GM18873 (cell line): ENCODE measurements at regions not wholly inside any gene's neighbourhood (a gene's known extent, or its start where the extent isn't known, plus 50 kb on each side); places are given as distances from the start of the nearest gene placed in this dataset.

Experiments used
- ATAC-seq: cut with Tn5 transposase; IDR thresholded peaks from one replicate; pipeline ENCODE4 v1.9.1; 2021; ENCODE audit warnings: mild to moderate bottlenecking, moderate library complexity, moderate number of reproducible peaks; ENCODE audit not compliant: unreplicated experiment, low FRiP score

DNA sequence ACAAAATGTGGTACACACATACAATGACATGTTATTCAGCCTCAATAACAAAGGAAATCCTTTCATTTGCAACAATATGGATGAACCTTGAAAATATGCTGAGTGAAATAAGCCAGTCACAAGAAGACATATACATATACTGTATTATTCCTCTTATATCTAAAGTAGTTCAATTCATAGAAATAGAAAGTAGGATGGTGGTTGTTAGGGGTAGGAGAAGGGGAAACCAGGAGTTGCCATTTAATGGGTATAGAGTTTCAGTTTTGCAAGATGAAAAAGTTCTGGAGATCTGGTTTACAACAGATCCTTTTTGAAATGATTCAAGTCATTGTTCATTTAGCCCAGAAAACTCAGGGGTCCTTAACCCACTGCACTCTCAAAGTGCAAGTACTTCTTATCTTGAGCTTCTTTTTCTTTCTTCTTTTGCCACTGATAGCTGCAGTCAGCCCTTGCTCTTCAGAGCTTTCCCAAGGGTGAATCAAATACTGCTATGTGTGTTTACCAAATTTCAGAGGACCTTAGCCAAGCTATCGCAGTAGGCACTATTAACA is 208.0 kb upstream of the EOMES start:
- no peak for ATAC-seq

DNA sequence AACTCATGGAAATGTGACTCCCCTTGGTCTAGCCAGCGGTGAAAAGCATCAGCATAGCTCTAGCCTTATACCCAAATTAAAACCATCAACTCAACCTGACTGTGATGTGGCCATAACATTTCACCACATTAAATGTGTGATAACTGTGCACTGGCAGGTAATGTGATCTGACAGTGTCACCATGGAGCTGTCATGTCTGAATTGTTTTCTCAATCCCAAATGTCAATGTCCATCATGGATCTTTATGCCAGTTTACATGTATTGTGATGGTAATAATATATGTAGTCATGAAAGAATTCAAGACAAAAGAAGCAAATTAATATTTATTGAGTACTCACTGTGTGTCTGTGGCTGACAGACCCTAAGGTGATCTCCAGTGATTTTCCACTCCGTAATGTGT is 213.4 kb upstream of the EOMES start:
- ATAC-seq: no peak

DNA sequence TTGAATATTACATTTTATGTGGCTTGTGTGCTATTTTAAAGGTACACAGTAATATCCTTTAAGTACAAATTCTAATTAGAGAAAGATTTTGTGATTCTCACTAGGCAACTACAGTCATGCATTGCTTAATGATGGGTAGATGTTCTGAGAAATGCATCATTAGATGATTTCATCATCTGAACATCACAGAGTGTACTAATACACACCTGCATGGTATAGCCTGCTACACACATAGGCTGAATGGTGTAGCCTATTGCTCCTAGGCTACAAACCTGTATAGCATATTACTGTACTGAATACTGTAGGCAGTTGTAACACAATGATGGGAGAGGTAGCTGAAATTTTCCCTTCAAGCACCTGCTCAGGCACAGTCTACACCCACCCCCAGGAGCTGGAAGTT is 217.4 kb upstream of the EOMES start:
- no peak for ATAC-seq

DNA sequence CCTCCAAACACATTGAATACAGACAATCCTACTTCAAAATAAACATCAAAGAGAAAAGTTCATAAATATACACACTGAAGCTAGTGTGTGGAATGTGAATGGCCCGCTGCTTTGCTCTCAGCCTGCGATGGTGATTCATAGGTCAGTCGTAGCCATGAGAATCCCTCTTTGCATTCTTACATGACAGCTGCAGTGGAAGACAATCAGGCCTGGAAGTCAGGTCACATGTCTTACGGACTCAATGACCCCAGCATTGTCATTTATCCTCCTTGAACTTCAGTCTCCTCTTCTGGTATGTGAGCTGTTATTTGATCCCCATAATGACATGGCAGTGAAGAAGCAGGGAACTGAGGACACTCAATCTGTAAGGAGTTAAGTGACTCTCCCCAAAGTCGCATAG is 217.8 kb upstream of the EOMES start:
- ATAC-seq: no peak

DNA sequence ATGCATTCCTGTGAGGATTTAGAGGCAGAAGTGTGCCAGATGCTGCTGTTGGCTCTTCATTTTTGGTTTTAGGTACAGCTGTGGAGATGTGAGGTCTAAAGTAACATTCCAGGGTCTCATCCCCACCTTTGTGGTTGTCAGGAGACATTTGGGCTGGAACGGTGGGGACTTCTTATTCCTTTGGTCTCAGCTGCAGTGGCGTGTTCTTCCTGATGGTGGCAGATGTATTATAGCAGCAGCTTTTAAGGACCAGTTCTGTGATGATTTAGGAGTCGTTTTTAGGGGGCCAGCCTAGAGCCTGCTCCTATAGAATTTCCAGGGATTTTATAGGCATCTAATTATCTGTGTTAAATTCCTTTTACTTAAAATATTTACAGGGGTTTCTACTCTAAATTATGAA is 221.0 kb upstream of the EOMES start:
- ATAC-seq: no peak

DNA sequence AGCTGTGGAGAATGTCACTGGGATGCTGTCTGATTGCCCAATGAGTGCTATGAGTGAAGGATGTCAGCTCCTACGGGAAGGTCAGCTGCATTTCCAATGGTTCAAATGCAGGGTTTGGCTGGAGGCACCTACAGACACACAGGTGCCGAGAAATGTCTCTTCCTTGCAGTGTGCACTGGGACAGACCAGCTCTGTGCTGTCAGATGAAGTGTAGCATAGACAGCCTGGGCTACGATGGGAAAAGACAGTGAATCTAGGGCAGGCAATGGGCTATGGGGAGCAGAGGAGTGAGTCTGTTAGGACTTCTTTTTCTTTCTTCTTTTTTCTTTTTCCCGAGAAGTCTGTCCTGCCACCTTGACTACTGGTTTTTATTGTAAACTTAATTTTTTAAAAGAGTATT is 223.1 kb upstream of the EOMES start:
- ATAC-seq: no peak

DNA sequence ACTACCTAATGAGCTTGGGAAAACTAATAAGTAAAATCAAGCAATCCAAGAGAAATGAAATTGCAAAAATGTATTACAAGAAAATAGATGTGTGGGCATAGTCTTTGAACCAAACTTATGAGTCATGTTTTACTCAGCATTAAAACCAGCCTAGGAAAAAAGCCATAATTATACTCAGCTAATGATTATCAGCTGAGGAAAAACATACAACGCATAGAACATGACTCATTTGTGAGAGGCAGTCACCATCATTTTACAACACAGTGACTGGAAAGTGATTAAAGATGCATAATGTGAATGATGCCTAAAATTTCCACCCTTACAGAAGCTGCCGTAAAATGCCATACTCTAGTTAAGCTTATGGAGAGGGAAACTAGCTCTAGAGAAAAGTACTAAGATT is 238.0 kb upstream of the EOMES start:
- ATAC-seq: no peak

DNA sequence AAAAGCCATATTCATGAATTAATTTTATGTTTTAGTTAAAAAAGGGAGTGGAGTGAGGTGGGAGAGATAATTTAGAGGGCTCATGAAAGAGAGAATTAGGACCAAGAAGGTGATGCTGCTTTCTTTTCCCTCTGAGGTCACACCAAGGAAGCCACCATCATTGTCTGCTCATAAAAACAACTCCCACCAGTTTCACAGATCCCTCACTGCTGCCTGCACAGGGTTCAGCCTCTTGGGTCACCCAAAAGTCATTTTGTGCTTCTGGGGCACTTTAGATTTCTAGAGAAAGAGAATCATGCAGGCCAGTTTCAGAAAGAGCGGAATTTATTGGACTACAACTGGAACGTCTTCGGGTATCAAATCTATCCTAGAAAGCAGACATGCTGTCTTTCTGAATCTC is 241.4 kb upstream of the EOMES start:
- no peak for ATAC-seq

DNA sequence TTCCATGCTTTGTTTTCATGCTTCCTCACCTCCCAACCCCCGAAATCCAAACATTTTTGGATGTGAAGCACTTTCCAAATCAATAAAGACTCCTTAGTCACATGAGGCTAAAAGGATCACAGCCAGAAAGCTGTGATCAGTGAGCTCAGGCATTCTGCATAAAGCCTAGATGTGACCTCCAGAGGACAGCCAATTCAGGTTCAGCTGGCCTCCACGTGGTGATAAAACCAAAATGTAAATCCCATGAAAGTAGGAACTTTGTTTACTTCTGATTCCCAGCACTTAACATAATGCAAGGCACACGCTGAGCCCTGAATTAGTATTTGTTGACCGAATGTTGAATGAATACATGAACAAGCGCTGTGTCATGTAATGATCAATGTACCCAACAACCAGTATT is 249.5 kb upstream of the EOMES start:
- ATAC-seq: no peak

DNA sequence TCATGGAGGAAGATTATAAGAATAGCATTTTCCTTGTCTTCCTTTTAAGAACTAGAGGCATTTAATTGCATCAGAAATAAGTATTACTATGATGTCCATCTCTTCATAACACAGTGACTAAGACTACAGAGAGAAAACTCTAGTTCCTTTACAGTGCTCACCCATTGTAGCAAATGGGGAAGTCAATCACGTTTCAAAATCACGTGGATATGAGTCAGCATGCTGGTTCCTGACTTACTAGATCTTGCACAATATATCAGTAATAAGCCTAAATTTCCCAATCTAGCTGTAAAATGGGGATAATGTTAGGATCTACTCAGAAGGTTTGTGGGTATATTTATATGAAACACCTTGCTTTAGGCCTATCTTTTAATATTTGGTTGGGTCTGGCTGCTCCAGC is 254.8 kb upstream of the EOMES start:
- ATAC-seq: no peak

DNA sequence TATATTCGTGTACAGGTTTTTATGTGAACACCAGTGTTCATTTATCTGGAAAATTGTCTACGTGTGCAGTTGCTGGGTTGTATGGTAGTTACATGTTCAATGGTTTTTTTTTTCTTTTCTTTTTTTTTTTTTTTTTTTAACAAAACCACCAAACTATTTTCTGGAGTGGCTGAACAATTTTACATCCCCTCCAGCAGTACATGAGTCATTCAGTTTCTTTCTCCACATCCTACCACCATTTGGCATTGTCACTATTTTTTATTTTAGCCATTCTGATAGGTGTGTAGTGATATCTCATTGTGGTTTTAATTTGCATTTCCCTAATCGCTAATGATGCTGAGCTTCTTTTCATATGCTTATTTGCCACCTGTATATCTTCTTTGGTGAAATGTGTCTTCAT is 256.3 kb upstream of the EOMES start:
- ATAC-seq: no peak

DNA sequence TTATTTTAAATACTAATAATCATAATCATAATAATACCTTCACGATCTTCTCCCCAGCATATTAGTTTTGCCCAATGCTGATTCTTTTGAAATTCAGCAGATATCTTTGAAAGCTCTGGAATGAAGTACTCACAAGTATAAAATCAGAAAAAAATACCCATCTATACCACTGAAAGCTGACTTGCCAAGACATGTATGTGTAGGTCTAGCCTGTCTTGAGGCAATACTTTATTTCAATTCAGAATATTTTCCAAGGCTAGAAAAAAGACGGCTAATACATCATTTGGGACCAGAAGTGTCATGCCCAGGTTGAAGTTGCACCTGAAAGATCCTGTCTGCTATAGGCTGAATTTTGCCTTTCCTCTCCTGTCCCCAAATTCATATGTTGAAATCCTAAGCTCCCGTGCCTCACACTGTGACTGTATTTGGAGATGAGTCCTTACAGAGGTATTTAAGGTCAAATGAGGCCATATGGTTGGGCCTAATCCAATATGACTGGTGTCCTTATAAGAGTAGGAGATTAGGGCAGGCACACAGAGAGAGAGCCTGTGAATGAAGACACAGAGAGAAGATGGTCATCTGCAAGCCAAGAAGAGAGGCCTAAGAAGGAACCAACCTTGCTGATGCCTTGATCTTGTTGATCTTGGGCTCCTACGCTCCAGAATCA is 255.9 kb upstream of the CMC1 start:
- no peak for ATAC-seq

DNA sequence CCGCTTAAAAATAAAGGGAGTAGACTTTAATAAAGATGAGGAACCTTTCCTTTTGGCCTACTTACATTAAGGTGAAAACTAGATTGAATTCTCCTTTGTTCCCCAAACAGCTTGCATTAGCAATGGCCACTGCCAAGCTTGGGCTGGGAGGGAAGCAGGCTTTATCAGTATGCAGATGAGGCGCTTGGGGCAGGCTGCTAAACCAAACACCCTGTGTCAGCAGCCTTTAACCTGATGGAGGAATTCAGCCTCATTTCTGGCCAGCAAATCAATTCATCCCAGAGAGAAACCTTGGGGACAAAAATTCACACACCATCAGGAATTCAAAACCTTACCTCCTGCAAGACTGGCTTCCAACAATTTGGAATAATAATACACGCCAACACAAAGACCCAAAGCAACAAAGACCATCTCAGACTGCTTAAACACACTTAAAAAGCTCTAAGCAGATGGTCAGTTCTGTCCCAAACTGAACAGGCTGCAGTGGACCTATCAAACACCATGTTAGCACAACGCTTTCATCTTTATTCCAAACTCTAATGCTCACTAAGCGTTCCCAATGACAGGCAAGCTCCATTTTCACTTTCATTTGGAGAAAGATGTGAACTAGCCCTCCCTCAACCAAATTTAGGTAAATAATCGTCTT is 255.1 kb upstream of the CMC1 start:
- ATAC-seq: no peak

DNA sequence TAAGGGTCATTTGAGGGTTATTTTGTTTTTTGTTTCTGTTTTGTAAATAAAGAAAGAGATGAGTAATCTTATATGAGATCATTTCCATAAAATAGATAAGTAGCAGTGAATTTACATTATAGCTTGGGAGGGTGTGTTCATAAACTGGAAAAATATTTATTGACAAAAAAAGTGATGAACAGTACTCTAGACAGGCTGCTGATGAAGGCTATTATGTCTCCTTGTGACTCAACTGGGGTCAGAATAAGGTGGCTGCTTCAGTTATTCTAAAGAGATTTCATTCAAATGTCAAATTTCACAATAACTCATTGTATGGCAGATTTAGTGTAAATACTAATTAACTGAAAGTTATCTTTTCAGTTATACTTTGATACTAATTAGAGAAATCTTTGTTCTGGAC is 251.1 kb upstream of the CMC1 start:
- ATAC-seq: no peak

DNA sequence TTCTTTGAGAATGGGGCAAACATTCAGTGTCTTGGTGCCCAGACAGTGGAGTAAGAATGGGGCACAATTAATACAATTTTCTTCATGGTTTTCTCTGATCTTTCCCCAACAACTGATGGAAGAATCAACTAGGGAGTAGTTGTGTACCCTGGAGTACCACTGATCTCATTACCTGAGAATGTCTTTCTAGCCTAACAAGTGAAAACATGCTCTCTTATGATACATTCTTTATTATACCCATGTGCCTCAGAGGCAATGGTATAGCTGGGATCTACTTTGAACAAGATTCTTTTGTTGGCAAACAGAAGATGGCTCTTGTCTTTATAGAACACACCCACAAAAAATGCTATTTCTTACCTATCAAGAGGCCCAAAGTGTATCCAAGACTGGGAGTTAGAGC is 250.6 kb upstream of the CMC1 start:
- ATAC-seq: no peak

DNA sequence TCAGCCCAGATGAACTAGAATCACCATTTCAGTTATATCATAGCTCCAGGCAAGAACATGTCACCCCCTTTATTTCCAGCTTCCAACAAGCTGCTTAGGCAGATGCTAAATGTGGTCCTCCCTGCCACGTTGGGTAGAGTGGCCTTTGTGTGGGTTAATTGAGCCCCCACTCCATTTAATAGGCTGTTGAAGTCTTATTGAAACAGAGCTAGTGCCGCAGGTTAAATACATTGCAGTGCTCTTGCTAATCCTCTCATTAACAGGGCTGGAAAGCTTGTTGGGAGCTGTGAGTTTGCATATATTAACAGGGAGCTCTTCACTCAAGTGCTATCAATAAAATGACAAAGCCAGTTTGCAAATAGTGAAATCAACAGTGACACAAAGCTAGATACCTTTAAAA is 248.4 kb upstream of the CMC1 start:
- ATAC-seq: no peak

DNA sequence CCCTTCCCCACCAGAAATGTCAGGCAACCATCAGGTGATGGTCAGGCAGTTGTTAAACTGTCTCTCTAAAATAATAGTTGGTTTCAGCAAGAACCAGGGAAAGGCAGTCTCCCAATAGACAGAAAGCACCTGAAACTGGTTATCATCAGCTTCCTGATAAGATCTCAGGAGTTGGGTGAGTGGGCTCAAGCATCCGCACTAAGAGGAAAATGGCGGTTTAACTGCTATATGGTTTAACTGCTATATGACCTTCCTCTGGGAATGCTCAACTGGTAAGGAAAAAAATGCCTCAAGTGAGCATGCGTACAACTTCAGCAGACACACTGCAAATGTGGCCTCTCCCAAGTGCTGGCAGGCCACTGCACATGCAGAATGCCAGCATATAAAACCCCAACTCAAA is 240.8 kb upstream of the CMC1 start:
- ATAC-seq: no peak

DNA sequence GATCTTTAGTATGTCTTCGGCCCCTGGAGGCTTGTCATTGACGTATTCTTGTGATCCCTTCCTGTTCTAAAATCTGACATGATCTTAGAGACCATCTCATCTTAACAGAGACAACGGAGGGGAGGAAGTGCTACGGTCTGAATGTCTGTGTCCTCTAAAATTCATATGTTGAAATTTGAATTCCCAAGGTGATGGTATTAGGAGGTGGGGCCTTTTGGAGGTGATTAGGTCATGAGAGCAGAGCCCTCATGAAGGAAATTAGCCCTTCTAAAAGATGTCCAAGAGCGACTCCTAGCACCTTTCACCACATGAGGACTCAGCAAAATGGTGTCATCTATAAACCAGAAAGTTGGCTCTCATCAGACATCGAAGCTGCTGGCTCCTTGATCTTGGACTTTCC is 233.2 kb upstream of the CMC1 start:
- no peak for ATAC-seq

DNA sequence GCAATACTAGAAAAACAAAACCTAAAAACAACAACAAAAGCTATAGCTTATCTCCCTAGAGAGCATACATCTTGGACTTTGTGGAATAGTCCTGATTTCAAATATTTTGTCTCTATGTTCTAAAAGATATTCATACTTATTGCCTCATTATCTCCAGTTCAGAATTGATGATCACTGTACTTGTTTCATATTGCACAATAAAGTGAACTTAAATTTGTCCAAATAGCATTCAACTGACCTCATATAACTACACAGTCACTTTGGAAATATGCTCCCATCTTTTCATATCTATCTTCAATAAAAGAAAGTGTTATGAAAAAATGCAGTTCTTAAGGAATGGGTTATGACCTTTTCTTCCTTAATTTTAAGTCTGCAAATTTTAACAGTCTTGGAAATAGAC is 228.6 kb upstream of the CMC1 start:
- ATAC-seq: no peak

DNA sequence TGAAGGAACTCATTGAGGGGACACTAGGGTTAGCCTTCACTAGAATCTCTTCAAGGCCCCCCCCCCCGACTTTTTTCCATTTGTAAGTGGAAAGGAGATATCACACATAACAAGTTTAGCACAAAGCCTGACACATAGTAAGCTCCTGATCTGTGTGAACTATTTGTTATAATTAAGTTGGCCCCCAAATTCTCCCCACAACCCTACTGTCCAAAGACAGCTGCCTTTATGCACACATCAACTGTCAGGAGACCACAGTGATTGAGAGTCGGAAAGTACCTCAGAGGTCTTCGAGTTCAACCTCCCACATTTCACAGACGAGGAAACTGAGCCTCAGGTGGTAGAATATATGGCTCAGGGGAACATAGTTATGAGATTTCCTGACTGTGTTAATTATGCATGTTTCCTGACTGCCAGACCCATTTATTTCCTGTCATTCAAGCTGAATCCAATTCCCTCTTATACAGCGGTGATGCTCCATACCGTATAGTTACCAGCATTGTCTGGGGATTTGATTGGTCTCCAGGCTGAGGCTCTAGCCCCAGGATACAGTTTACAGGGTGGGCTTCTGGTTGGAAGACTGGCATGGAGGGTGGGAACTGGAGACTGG is 227.4 kb upstream of the CMC1 start:
- no peak for ATAC-seq

DNA sequence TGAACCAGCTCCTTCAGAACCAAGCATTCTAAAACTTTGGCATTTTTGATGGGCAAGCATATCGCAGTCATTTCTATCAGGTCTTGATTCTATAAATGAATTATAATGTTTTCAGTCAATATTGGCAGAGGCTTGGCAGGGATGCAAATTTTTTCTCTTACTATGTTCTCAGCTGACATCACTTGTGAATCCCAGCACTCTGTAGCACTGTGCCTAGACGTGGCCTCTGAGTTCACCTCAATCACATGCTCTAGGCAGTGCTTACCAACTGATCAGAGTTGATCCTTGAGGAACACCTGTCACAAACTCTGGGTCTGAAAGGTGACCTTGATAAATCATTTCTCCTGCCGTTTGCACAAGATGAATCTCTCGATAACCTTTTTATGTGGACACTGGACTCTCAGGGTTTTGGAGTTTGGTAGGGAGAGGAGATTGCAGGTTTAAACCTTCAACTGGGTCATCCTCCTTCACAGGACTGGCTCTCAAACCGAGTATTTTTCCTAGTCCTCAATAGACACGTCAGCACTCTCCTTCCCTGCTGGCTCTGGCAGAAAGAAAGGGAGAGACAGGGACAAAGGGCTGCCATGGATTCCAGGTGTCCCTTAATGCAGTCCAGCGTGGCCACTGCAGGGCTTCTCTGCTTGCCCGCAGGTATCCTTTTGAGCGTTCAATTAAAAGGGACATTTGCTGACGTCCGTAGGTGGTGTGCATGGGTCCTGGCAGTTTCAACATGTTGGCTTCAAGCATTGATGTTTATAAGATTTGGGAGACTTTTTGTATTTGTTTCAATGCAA is 222.3 kb upstream of the CMC1 start:
- no peak for ATAC-seq
